HFFc6 (cell line): ENCODE measurements at regions not wholly inside any gene's neighbourhood (a gene's known extent, or its start where the extent isn't known, plus 50 kb on each side); places are given as distances from the start of the nearest gene placed in this dataset.
"Not testable (repeated sequence)": the region's sequence is repeated elsewhere in the genome, so short reads cannot be mapped to it uniquely, and the experiment has no call there.

Experiments used
- DNase-seq: peaks from one replicate; pipeline ENCODE4 v3.0.0-alpha.2; 2018
- H3K27ac Mint-ChIP-seq: 2 replicates; pipeline ENCODE4 v1.8.0; 2020; ENCODE audit warnings: mild to moderate bottlenecking, mixed read lengths
- H3K27me3 Mint-ChIP-seq: 2 replicates; pipeline ENCODE4 v1.8.0; 2021; ENCODE audit warnings: mild to moderate bottlenecking, moderate library complexity, mixed read lengths; ENCODE audit not compliant: insufficient read depth
- H3K36me3 Mint-ChIP-seq: 2 replicates; pipeline ENCODE4 v1.8.0; 2021; ENCODE audit warnings: low read depth, mixed read lengths
- H3K4me1 Mint-ChIP-seq: 2 replicates; pipeline ENCODE4 v1.8.0; 2020; ENCODE audit warnings: low read depth, mixed read lengths
- H3K4me3 Mint-ChIP-seq: 2 replicates; pipeline ENCODE4 v1.8.0; 2020; ENCODE audit warnings: mild to moderate bottlenecking, moderate library complexity, mixed read lengths
- H3K9me3 Mint-ChIP-seq: 2 replicates; pipeline ENCODE4 v1.8.0; 2020; ENCODE audit warnings: mild to moderate bottlenecking, mixed read lengths
- TF ChIP-seq, protein P1 (sequence below): fragments of 200-600 bp; sonication (generic); IDR thresholded peaks from 2 replicates; pipeline ENCODE4 v1.5.0; 2021; ENCODE audit warnings: antibody characterized with exemption, mild to moderate bottlenecking

DNA sequence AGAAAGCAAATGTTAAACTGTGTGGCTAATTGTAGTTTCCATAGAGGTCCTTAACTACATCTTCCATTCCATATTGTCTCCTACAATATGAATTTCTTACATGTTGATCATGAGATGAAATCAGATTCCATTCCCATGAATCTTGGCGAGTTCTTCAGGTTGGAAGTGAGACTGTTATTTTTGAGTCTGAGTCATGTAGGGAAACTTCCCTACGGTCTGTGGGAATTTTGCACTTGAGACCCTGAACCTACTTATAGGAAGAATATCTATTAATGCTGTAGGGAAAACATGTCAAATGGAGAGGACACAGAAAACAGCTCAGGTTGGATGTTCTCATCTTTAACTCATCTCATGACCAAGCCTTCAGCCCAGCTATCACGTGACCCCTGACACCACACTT lies 1226.0 kb downstream of the CDY2B start:
- Mint-ChIP-seq H3K9me3 (peaks cover 9% of the 10 kb centered on the region), H3K4me1 (no peaks in the 10 kb centered on the region), H3K36me3 (no peaks in the 10 kb centered on the region), H3K4me3 (no peak overlapping the region), H3K27me3 (no peaks in the 10 kb centered on the region), H3K27ac (no peak overlapping the region)
- no peak for DNase-seq
- TF ChIP-seq, protein P1, sequence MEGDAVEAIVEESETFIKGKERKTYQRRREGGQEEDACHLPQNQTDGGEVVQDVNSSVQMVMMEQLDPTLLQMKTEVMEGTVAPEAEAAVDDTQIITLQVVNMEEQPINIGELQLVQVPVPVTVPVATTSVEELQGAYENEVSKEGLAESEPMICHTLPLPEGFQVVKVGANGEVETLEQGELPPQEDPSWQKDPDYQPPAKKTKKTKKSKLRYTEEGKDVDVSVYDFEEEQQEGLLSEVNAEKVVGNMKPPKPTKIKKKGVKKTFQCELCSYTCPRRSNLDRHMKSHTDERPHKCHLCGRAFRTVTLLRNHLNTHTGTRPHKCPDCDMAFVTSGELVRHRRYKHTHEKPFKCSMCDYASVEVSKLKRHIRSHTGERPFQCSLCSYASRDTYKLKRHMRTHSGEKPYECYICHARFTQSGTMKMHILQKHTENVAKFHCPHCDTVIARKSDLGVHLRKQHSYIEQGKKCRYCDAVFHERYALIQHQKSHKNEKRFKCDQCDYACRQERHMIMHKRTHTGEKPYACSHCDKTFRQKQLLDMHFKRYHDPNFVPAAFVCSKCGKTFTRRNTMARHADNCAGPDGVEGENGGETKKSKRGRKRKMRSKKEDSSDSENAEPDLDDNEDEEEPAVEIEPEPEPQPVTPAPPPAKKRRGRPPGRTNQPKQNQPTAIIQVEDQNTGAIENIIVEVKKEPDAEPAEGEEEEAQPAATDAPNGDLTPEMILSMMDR = no peak

DNA sequence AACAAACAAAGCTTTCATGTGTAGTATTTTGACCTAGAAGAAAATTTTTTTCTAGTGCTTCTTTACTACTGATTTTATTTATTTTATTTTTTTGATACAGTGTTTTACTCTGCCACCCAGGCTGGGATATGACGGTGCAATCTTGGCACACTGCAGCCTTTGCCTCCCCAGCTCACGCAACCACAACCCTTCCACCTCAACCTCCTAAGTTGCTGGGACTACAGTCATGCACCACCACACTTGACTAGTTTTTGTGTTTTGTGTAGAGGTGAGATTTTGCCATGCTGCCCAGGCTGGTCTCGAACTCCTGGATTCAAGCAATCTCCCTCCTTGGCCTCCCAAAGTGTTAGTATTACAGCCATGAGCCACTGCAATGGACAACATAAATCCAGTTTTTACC lies 1234.0 kb downstream of the CDY2B start:
- Mint-ChIP-seq H3K27ac (no peak overlapping the region), H3K4me3 (no peak overlapping the region), H3K36me3 (no peaks in the 10 kb centered on the region), H3K9me3 (peaks cover 8% of the 10 kb centered on the region), H3K27me3 (no peaks in the 10 kb centered on the region; the same call in 1 of the 2 replicates), H3K4me1 (no peaks in the 10 kb centered on the region)
- no peak for DNase-seq
- TF ChIP-seq, protein P1 = no peak

DNA sequence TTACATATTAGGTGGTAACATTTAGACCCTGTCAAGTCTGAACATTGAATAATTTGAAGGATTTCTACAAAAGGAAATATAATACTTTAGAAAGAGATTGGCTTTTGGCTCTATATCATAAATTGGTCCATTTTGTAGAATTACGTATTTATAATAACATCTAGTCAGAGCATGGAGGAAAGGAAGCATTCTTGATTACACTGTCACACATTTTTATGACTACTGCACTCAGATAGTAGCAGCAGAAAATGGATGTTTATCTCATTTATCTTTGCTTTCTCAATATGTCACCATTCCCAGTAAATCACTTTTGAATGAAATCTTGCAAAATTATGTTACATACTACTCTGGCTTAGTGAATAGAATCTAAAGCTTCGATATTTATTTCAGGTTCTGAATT lies 1234.6 kb downstream of the CDY2B start:
- TF ChIP-seq, protein P1 = no peak
- Mint-ChIP-seq H3K27me3 (no peaks in the 10 kb centered on the region; the same call in 1 of the 2 replicates), H3K36me3 (no peaks in the 10 kb centered on the region), H3K27ac (no peak overlapping the region), H3K4me1 (no peaks in the 10 kb centered on the region), H3K4me3 (no peak overlapping the region), H3K9me3 (peaks cover 5% of the 10 kb centered on the region)
- no peak for DNase-seq

DNA sequence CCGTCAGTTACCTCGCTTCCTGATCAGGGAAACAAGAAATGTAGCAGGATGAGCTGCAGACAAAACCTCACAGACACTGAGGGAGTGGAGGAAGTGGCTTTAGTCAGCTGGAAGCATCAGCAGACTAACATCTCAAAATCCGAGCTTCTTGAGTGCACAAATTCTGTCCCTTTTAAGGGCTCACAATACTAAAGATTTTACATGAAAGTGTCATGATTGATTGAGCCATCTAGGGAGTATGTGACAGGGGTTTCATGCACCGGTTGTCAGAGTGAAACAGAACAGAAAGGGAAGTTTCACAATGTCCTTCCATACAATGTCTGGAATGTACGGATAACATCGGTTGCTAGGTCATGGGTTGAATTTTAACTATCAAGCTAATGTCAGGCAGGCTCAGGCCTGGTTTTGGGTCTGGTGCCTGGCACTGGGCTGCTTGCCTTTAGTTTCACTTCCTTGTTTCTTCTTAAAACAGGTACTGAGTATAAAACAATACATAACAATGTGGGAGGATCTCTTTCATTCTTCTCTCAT lies 1235.7 kb downstream of the CDY2B start:
- no peaks in the 10 kb centered on the region for H3K36me3 Mint-ChIP-seq
- no peaks in the 10 kb centered on the region; the same call in 1 of the 2 replicates for H3K27me3 Mint-ChIP-seq
- H3K4me3 Mint-ChIP-seq = no peak overlapping the region
- peaks cover 5% of the 10 kb centered on the region for H3K9me3 Mint-ChIP-seq
- H3K27ac Mint-ChIP-seq = no peak overlapping the region
- H3K4me1 Mint-ChIP-seq = no peaks in the 10 kb centered on the region
- no peak for DNase-seq
- TF ChIP-seq, protein P1 = no peak

DNA sequence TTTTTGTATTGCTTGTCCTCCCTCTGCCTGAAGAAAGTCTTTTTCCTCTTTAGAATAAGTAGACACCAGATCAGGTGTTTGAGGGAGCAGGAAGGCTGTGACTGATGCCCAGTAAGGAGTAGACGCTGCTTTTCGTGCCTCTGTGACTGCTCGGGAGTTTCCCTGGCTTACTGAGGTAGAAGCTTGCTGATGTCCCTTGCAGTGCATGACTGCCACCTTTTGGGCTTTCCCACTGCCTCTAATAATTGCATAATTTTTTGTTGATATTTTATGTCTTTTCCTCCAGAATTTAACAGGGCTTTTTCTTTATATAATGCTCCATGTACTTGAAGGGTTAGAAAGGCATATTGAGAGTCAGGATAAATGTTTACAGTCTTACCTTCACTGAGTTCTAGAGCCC lies 1240.2 kb downstream of the CDY2B start:
- DNase-seq = no peak
- TF ChIP-seq, protein P1 = no peak
- H3K4me1 Mint-ChIP-seq = no peaks in the 10 kb centered on the region
- no peak overlapping the region for H3K4me3 Mint-ChIP-seq
- no peaks in the 10 kb centered on the region for H3K36me3 Mint-ChIP-seq
- no peaks in the 10 kb centered on the region; the same call in 1 of the 2 replicates for H3K27me3 Mint-ChIP-seq
- no peaks in the 10 kb centered on the region; the same call in 1 of the 2 replicates for H3K9me3 Mint-ChIP-seq
- H3K27ac Mint-ChIP-seq = no peak overlapping the region

DNA sequence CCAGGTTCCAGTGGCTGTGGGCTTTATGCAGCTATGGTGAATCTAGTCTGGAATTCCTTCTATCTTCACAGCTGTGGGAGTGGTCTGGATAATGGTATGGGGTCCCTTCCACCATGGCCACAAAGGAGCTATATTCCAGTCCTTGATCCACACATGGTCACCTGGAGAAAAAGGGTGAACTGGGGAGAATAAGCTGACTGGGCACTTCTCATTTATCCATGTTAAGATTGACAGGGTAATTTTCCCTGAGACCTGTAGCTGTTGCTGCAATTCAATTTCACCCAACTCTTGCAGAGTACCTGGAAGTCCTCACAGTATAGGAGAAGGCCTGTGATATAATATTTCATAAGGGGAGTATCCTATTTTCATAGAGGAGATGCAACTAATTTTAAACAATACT lies 1241.3 kb downstream of the CDY2B start:
- not testable (repeated sequence) for H3K4me3 Mint-ChIP-seq, H3K4me1 Mint-ChIP-seq, H3K9me3 Mint-ChIP-seq

More for the DNA sequence above, 1241.3 kb downstream of the CDY2B start:
- H3K36me3 Mint-ChIP-seq, H3K27me3 Mint-ChIP-seq, DNase-seq, H3K27ac Mint-ChIP-seq: not testable (repeated sequence)
